ENCODE measurements at regions not wholly inside any gene's neighbourhood (a gene's known extent, or its start where the extent isn't known, plus 50 kb on each side); places are given as distances from the start of the nearest gene placed in this dataset.

GRCh38 chr5:106116682-106117081 lies 1554.1 kb downstream of the EFNA5 start:
- no peak for TF ChIP-seq ZNF530 (tag by site-specific recombination; IDR thresholded peaks at IDR 0.05; ENCODE audit: low read depth)
- TF ChIP-seq, protein P1, sequence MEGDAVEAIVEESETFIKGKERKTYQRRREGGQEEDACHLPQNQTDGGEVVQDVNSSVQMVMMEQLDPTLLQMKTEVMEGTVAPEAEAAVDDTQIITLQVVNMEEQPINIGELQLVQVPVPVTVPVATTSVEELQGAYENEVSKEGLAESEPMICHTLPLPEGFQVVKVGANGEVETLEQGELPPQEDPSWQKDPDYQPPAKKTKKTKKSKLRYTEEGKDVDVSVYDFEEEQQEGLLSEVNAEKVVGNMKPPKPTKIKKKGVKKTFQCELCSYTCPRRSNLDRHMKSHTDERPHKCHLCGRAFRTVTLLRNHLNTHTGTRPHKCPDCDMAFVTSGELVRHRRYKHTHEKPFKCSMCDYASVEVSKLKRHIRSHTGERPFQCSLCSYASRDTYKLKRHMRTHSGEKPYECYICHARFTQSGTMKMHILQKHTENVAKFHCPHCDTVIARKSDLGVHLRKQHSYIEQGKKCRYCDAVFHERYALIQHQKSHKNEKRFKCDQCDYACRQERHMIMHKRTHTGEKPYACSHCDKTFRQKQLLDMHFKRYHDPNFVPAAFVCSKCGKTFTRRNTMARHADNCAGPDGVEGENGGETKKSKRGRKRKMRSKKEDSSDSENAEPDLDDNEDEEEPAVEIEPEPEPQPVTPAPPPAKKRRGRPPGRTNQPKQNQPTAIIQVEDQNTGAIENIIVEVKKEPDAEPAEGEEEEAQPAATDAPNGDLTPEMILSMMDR (tag by site-specific recombination; IDR thresholded peaks at IDR 0.05) = no peak
- no peak for TF ChIP-seq ZNF341 (tag by site-specific recombination; IDR thresholded peaks at IDR 0.05; ENCODE audit: low read depth)
- TF ChIP-seq YY1 (tag by site-specific recombination; IDR thresholded peaks at IDR 0.05) = no peak
- no peak for TF ChIP-seq ZNF843 (tag by site-specific recombination; IDR thresholded peaks at IDR 0.05)
- no peak for TF ChIP-seq ZNF510 (tag by site-specific recombination; IDR thresholded peaks at IDR 0.05; ENCODE audit: insufficient replicate concordance)
- TF ChIP-seq ZFP3 (tag by site-specific recombination; IDR thresholded peaks at IDR 0.05; ENCODE audit: low read depth) = no peak
- TF ChIP-seq ZNF362 (tag by site-specific recombination; IDR thresholded peaks at IDR 0.05) = no peak
- no peak for TF ChIP-seq REPIN1 (tag by site-specific recombination; IDR thresholded peaks at IDR 0.05; ENCODE audit: low read depth)
- TF ChIP-seq ZBTB20 (tag by site-specific recombination; IDR thresholded peaks at IDR 0.05) = no peak
- TF ChIP-seq, protein P2, sequence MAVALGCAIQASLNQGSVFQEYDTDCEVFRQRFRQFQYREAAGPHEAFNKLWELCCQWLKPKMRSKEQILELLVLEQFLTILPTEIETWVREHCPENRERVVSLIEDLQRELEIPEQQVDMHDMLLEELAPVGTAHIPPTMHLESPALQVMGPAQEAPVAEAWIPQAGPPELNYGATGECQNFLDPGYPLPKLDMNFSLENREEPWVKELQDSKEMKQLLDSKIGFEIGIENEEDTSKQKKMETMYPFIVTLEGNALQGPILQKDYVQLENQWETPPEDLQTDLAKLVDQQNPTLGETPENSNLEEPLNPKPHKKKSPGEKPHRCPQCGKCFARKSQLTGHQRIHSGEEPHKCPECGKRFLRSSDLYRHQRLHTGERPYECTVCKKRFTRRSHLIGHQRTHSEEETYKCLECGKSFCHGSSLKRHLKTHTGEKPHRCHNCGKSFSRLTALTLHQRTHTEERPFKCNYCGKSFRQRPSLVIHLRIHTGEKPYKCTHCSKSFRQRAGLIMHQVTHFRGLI (tag by site-specific recombination; IDR thresholded peaks at IDR 0.05) = no peak
- TF ChIP-seq, protein P3, sequence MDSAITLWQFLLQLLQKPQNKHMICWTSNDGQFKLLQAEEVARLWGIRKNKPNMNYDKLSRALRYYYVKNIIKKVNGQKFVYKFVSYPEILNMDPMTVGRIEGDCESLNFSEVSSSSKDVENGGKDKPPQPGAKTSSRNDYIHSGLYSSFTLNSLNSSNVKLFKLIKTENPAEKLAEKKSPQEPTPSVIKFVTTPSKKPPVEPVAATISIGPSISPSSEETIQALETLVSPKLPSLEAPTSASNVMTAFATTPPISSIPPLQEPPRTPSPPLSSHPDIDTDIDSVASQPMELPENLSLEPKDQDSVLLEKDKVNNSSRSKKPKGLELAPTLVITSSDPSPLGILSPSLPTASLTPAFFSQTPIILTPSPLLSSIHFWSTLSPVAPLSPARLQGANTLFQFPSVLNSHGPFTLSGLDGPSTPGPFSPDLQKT (IDR thresholded peaks at IDR 0.05; ENCODE audit: borderline replicate concordance, low read depth, low read length) = no peak
- TF ChIP-seq ZNF501 (tag by site-specific recombination; IDR thresholded peaks at IDR 0.05) = no peak
- TF ChIP-seq ZNF274 (IDR thresholded peaks at IDR 0.05; ENCODE audit: low read length) = no peak
- no peak for TF ChIP-seq ZNF274 (tag by site-specific recombination; IDR thresholded peaks at IDR 0.05; ENCODE audit: borderline replicate concordance)

Data from HEK293 (cell line).